Endothelial cell of umbilical vein (primary cell): ENCODE measurements at regions not wholly inside any gene's neighbourhood (a gene's known extent, or its start where the extent isn't known, plus 50 kb on each side); places are given as distances from the start of the nearest gene placed in this dataset.

Source experiments
- CTCF ChIP-seq, 2 donors: IDR thresholded peaks; 1 replicate in 1 of 2; 2 replicates in 1 of 2; pipeline ENCODE4 v1.5.1; 2011; ENCODE audit warnings: low read length in 2 of 2, mild to moderate bottlenecking in 2 of 2, moderate library complexity in 2 of 2, control low read depth in 1 of 2, inconsistent platforms in 1 of 2, low read depth in 1 of 2; ENCODE audit not compliant: insufficient read depth in 1 of 2; ENCODE audit errors: extremely low read depth in 1 of 2
- EZH2 ChIP-seq: IDR thresholded peaks from 2 replicates; pipeline ENCODE4 v1.6.1; 2012; ENCODE audit warnings: borderline replicate concordance, low read depth, mild to moderate bottlenecking, moderate library complexity, low read length, inconsistent platforms; ENCODE audit not compliant: severe bottlenecking
- FOS ChIP-seq: IDR thresholded peaks from 2 replicates; pipeline ENCODE4 v1.6.1; 2011; ENCODE audit warnings: mild to moderate bottlenecking, low read length, moderate library complexity, borderline replicate concordance; ENCODE audit not compliant: insufficient read depth
- GATA2 ChIP-seq: IDR thresholded peaks from 2 replicates; pipeline ENCODE4 v1.7.0; 2011; ENCODE audit warnings: low read depth, mild to moderate bottlenecking, moderate library complexity, mixed read lengths, low read length; ENCODE audit not compliant: insufficient read length, insufficient read depth
- JUN ChIP-seq: IDR thresholded peaks from 2 replicates; pipeline ENCODE4 v1.6.1; 2011; ENCODE audit warnings: borderline replicate concordance, low read depth; ENCODE audit not compliant: insufficient read length, insufficient read depth
- MAX ChIP-seq: IDR thresholded peaks from 2 replicates; pipeline ENCODE4 v1.6.1; 2011; ENCODE audit not compliant: insufficient read depth, insufficient read length
- MYC ChIP-seq: IDR thresholded peaks from one replicate; pipeline ENCODE4 v1.6.1; 2011; ENCODE audit warnings: mild to moderate bottlenecking, low read depth, low read length
- POLR2A ChIP-seq: IDR thresholded peaks from 2 replicates; pipeline ENCODE4 v1.6.1; 2012; ENCODE audit warnings: low read depth, mild to moderate bottlenecking, control low read depth, low read length
- POLR2AphosphoS5 ChIP-seq: IDR thresholded peaks from 2 replicates; pipeline ENCODE4 v1.6.1; 2012; ENCODE audit warnings: low read depth, mild to moderate bottlenecking, control low read depth, low read length, moderate library complexity; ENCODE audit not compliant: insufficient read depth

- TF ChIP-seq CTCF (IDR thresholded peaks at IDR 0.05; ENCODE audit: extremely low read depth in 1 of 2, insufficient read depth in 1 of 2, low read depth in 1 of 2, low read length in 2 of 2) (no peak), POLR2A (no peak), MYC (no peak), EZH2 (no peak), GATA2 (no peak), MAX (no peak), POLR2AphosphoS5 (no peak), FOS (no peak), JUN (no peak)
Measured at GRCh38 chr3:102841866-102842265, 407.1 kb downstream of the ZPLD1 start.
